NCI-H1092 (cell line): ENCODE measurements at regions not wholly inside any gene's neighbourhood (a gene's known extent, or its start where the extent isn't known, plus 50 kb on each side); places are given as distances from the start of the nearest gene placed in this dataset.

Experiments used
- DNase-seq: peaks from one replicate; lab custom pipeline; 2025; lab: John Stamatoyannopoulos, UW

DNA sequence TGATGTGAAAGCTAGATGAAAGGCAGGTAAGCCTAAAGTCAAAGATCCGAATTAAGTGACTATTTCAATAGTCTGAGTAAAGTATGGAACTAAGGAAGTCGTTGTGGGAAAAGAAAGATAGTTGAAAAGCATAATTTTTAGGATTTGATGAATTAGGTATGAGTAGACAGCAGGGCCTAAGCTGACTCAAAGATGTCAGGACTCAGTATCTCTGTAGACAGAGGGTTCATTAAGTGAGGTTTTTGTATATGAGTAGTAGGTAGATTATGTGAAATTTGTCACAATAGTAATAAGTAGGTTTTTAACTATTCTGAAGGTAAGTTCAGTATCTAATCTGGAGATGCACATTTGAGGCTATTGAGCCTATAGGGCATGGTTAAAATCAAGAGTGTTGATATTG lies 196.4 kb downstream of the RASSF9 start:
- no peak for DNase-seq

GRCh38 chr12:85641796-85642195 lies 194.4 kb downstream of the RASSF9 start:
- no peak for DNase-seq

- DNase-seq: no peak
These were observed 193.9 kb downstream of the RASSF9 start for GRCh38 chr12:85642288-85642687.

DNA sequence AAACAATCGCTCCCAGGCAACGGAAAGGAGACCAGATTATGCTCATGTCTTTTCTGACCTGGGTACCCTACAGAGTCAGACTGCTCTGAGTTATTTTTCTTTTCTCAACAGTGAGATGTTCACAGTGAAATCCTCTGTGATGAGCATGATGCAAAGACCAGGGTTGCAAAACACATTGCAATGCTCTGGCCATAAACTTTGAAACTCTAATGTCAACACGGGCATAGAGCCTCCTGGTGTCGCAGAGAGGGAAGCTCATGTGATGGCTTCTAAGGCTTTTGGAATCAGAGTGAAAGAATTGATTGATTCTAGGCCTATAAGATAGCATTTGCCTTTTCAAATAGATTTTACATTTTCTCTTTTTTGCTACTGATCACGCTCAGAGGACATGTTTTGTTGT lies 193.4 kb downstream of the RASSF9 start:
- DNase-seq: no peak

DNA sequence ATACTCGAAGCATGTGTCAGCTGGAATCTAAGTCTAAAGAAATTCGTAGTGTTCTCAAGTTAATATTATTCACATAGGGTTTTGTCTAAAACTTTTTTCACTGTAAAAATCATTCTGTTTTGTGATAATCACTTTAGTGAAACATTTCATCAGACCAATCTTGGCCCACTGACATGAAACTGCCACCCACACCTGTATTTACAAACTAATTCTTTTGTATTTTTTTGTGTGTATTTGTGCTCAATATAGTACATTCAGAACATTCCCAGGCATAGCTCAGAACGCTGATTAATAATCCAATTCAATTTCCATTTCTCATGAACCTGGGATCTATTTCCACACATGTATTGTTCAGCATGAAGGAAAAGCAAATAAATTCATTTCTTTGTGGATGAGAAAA lies 191.7 kb downstream of the RASSF9 start:
- DNase-seq: no peak

GRCh38 chr12:85653731-85654455 lies 182.3 kb downstream of the RASSF9 start:
- DNase-seq: no peak

DNA sequence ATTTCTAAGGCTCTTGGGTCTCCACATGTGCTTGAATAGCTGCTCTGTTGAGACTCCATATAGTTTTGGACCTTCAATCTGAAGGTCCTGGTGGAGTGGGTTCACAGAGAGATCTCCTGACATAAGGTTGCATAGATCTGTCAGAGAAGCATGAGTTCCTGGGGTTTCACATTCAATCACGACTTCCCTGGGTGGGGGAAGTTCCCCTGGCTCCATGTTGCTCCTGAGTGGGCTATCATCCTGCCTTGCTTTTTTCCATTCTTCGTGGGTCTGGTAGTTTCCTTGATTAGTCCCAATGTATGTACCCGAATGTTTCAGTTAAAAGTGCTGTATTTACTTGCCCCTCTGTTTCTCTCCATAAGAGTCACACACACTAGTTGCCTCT lies 181.8 kb downstream of the RASSF9 start:
- no peak for DNase-seq

DNA sequence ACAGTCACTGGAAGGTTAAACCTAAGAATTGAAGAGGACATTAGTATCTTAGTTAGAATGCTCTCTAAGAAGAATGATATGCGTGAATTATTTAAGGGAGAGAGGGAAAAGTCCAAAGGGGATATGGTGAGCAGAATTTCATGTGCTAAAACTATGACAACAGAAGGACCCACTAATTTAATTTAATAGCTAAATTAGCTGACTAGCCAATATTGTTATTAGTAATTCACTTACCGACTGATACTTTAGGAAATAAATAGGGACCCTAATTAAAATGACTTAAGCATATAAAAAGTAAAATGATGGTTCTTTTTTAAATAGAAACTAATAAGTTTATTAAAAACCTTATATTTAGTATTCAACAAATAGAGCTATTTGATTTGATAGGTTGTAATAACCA lies 179.6 kb downstream of the RASSF9 start:
- DNase-seq: no peak

DNA sequence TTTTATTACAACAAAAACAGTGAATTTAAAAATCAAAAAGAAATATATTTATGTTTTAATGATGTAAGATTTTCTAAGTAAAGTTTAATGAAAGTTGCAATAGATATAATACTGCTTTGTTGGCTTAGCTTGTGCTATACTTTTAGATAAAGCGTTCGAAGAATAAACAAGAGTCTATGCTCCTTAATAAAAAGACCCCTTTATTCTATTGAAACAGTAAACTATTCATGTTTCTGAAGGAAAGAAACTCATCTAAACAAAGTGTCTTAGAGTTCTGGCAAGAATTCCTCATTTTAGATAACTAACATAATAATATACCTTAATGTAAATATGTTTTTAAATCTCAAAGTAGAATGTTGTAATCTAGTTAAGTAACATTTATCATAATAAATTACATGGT lies 179.0 kb downstream of the RASSF9 start:
- DNase-seq: no peak

DNA sequence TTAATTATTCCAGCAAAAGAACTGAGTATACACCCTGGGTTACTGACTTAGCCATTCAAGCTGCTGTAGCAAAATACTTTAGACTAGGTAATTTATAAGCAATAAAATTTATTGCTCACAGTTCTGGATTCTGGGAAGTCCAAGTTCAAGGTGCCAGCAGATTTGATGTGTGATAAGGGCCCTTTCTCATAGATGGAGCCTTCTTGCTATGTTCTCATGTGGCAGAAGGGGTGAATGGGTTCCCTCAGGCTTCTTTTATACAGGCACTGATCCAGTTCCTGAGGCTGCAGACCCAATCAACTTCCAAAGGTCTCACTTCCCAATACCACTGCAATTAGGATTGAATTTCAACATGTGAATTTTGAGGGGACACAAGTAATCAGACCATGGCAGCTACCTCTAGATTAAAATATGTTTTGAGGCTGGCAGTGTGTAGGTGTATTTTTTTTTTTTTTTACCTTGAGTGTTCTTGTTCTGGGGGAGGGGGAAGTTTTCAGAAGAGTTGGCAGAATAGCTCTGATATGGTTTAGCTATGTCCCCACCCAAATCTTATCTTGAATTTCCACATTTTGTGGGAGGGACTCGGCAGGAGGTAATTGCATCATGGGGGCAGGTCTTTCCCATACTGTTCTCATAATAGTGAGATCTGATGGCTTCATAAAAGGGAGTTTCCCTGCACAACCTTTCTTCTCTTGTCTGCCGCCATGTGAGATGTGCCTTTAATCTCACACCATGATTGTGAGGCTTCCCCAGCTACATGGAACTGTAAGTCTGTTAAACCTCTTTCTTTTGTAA lies 178.2 kb downstream of the RASSF9 start:
- DNase-seq: no peak

DNA sequence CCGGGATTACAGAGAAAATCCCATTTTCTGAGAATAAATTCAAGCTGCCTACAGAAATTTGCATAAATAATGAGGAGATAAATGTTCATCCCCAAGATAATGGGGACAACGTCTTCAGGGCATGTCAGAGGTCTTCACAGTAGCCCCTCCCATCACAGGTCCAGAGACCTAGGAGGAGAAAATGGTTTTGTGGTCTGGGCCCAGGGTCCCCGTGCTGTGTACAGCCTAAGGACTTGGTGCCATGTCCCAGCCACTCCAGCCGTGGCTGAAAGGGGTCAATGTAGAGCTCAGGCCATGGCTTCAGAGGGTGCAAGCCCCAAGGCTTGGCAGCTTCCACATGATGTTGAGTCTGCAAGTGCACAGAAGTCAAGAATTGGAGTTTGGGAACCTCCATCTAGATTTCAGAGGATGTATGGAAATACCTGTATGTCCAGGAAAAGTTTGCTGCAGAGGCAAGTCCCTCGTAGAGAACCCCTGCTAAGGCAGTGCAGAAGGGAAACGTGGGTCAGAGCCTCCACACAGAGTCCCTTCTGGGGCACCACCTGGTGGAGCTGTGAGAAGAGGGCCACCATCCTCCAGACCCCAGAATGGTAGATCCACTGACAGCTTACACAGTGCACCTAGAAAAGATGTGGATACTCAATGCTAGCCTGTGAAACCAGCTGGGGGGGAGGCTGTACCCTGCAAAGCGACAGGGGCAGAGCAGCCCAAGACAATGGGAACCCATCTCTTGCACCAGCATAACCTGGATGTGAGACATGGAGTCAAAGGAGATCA lies 176.3 kb downstream of the RASSF9 start:
- DNase-seq: no peak

- DNase-seq: no peak
These were observed 174.6 kb downstream of the RASSF9 start for GRCh38 chr12:85661461-85662206.

DNA sequence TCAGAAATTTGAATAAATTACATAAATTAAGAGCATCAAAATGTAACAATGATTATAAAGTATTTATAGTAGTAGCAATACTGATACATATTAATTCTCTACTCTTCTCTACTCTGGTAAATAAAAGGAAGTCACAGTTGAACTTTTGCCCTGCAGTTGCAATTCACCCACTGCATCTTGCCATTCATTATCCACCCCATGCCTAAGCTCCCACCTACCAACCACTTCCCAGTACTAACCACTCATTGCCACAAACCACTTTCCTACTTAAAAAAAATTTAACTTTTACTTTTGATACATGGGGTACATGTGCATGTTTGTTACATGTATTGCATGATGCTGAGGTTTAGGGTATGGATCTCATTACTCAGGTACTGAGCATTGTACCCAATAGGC lies 174.0 kb downstream of the RASSF9 start:
- no peak for DNase-seq

GRCh38 chr12:85663631-85664030 lies 172.6 kb downstream of the RASSF9 start:
- DNase-seq: no peak

DNA sequence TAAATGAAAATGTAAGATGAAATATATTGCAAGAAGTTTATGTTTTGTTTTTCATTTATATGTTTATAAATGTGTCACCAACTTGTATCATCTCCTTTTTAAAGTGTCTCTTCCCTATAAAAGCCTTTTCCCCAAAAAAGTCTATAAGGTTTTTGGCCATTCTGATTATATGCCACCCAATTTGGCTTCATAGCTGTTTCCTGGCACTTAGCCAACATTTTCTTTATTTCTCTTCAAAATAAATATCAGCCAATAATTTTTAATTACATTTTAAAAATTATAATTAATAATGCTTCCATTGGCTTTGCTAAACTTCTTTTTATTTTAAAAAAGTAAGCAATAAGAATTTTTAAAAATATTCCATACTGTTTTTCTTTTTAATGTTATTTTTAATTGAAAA lies 171.8 kb downstream of the RASSF9 start:
- DNase-seq: no peak

- no peak for DNase-seq
These were observed 166.3 kb downstream of the RASSF9 start for GRCh38 chr12:85669911-85670310.

- no peak for DNase-seq
These were observed 163.8 kb downstream of the RASSF9 start for GRCh38 chr12:85672436-85672835.

GRCh38 chr12:85673921-85674420 lies 162.2 kb downstream of the RASSF9 start:
- no peak for DNase-seq

DNA sequence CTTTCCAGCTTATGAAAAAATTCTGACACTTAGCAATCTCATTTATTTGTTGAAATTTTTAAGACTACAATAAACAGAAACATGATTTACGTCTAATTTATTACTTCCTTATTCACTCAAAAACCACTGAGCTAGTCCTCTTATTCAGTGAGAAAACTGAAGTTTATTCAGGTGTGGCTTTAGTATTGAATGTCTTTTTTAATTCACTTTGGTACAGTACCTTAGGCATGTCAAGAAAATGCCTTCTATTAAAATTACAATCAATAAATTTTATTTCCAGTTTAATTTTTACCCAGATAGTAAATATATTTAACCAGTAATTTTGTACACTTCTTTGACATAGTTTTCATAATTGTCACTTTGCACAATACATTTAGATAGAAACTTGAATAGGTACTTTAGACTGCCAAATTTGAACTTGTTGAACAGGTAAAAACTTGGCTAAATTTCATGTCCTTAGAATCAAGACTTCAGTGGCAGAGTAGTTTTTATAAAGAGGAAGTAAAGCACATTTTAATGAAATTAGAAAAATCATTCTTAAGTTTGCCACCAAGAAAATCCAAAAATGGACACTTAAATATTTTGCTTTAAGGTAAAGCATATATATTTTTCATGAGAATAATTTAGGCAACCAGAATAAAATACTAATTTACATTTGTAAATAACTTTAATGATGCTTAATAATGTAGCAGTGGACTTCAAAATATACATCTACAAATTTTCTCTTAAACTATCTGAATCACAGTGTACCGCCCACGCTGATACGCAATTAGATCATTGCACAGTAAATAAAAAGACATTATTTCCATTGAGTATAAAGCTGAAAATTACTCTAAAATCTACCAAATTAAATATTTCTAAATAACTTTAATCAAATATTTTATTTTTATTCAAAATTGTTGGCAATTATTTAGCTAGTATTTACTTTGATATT lies 159.1 kb downstream of the RASSF9 start:
- DNase-seq: no peak

- DNase-seq: no peak
These were observed 156.9 kb downstream of the RASSF9 start for GRCh38 chr12:85679296-85679695.

DNA sequence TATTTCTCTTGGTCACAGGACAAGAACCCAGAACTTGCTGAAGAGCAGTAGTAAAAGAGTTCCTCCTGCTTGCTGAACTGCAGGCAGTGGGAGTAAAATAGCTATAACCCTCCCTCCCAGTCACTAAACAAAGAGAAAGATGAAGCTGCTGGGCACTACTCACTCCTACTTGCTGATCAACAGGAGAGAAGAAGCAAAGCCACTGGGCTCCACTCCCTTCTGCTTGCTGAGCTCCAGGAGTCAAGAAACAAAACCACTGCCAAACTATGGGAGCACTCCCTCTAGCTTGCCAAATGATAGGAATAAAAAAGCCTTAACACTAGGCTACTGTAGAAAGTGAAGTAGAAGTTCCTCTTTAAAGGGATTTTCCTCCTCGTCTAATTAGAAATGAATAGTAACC lies 155.3 kb downstream of the RASSF9 start:
- no peak for DNase-seq
